Astrocyte (in vitro differentiated cells and primary cell): ENCODE measurements at regions not wholly inside any gene's neighbourhood (a gene's known extent, or its start where the extent isn't known, plus 50 kb on each side); places are given as distances from the start of the nearest gene placed in this dataset.
A peak's percentile ranks its signal among the peaks of the same experiment; 100 is the strongest.

Source experiments
- EZH2 ChIP-seq: IDR thresholded peaks from 2 replicates; pipeline ENCODE4 v1.6.1; 2012; ENCODE audit warnings: mild to moderate bottlenecking, low read length, inconsistent platforms; ENCODE audit not compliant: insufficient read depth
- TF ChIP-seq, protein P1 (sequence below): IDR thresholded peaks from 2 replicates; pipeline ENCODE4 v1.5.1; 2011; ENCODE audit warnings: low read depth, mild to moderate bottlenecking, inconsistent platforms, low read length, moderate library complexity; ENCODE audit not compliant: insufficient read depth

DNA sequence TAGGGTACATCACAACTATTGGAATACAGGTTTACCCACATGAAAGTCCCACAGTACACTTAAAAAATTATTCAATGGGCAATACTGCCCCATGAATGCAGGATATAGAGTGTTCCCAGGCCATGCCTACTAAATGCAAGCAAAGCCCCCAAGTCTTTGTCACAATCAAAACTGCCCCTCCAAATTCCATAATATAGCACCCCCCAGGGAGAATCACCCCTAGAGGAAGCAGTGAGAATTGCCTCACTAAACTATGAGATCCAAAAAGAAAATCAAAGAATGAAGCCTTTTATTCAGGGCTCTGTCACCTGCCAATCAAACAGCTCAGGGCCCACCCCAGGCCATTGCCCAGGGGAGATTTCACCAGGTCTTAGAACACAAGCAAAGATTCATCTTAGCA lies 90.8 kb downstream of the ATPSCKMT start:
- TF ChIP-seq, protein P1, sequence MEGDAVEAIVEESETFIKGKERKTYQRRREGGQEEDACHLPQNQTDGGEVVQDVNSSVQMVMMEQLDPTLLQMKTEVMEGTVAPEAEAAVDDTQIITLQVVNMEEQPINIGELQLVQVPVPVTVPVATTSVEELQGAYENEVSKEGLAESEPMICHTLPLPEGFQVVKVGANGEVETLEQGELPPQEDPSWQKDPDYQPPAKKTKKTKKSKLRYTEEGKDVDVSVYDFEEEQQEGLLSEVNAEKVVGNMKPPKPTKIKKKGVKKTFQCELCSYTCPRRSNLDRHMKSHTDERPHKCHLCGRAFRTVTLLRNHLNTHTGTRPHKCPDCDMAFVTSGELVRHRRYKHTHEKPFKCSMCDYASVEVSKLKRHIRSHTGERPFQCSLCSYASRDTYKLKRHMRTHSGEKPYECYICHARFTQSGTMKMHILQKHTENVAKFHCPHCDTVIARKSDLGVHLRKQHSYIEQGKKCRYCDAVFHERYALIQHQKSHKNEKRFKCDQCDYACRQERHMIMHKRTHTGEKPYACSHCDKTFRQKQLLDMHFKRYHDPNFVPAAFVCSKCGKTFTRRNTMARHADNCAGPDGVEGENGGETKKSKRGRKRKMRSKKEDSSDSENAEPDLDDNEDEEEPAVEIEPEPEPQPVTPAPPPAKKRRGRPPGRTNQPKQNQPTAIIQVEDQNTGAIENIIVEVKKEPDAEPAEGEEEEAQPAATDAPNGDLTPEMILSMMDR, result peak; percentile 10
- TF ChIP-seq EZH2, result no peak
